ENCODE measurements at regions not wholly inside any gene's neighbourhood (a gene's known extent, or its start where the extent isn't known, plus 50 kb on each side); places are given as distances from the start of the nearest gene placed in this dataset.

- H3K4me2 ChIP-seq = no peak overlapping the region
- 0 out of 3 replicates have a peak, but pooled peaks cover 2% of the 10 kb centered on the region for H3K4me1 ChIP-seq
- H3K9me3 ChIP-seq = no peaks in the 10 kb centered on the region
- ATAC-seq (no peak), FAIRE-seq (no peak), DNase-seq (ENCODE audit: low read depth in 1 of 2, low spot score in 1 of 2) (no peak)
- no peak overlapping the region for H3K27ac ChIP-seq
- WGBS (ENCODE audit: missing lambda C conversion rate) = 78% methylated on average over 3 of the region's 3 CpGs
- CTCF ChIA-PET = no interaction called here
- H3K4me3 ChIP-seq = no peak overlapping the region
- POLR2A ChIA-PET = no interaction called here
- TF ChIP-seq ZC3H11A (IDR thresholded peaks at IDR 0.05) (no peak), CBX8 (IDR thresholded peaks at IDR 0.05) (no peak), EHF (CRISPR knock-in tag; IDR thresholded peaks at IDR 0.05) (no peak), REST (IDR thresholded peaks at IDR 0.05) (no peak), BHLHE40 (IDR thresholded peaks at IDR 0.05; ENCODE audit: low read depth, low read length) (no peak), POLR2A (IDR thresholded peaks at IDR 0.05; ENCODE audit: low read length) (no peak), CTCF (IDR thresholded peaks at IDR 0.05) (no peak), ELK1 (IDR thresholded peaks at IDR 0.05; ENCODE audit: low read depth, low read length) (no peak)
These were observed 229.9 kb upstream of the PITX2 start for GRCh38 chr4:110852793-110853192.

- no peaks in the 10 kb centered on the region for H3K9me3 ChIP-seq
- FAIRE-seq (no peak), ATAC-seq (no peak), DNase-seq (ENCODE audit: low read depth in 1 of 2, low spot score in 1 of 2) (no peak)
- ChIA-PET POLR2A (no interaction called here), CTCF (no interaction called here)
- no peak overlapping the region for H3K4me2 ChIP-seq
- 62% methylated on average over 5 of the region's 5 CpGs for WGBS (ENCODE audit: missing lambda C conversion rate)
- 0 out of 3 replicates have a peak, but pooled peaks cover 2% of the 10 kb centered on the region for H3K4me1 ChIP-seq
- no peak overlapping the region for H3K4me3 ChIP-seq
- TF ChIP-seq RARB (CRISPR knock-in tag; IDR thresholded peaks at IDR 0.05) = no peak
- TF ChIP-seq JUN (IDR thresholded peaks at IDR 0.05) = no peak
- TF ChIP-seq ZNF302 (CRISPR knock-in tag; IDR thresholded peaks at IDR 0.05) = no peak
- no peak for TF ChIP-seq FOSL2 (IDR thresholded peaks at IDR 0.05)
- TF ChIP-seq FOSL2 (CRISPR knock-in tag; IDR thresholded peaks at IDR 0.05) = no peak
- TF ChIP-seq RAD21 (conservative IDR thresholded peaks at IDR 0.05 in 1 of 2, IDR thresholded peaks at IDR 0.05 in 1 of 2) = no peak
- TF ChIP-seq HOXB13 (CRISPR knock-in tag; IDR thresholded peaks at IDR 0.05; ENCODE audit: low read depth) = no peak
- no peak for TF ChIP-seq KDM5A (IDR thresholded peaks at IDR 0.05)
- no peak for TF ChIP-seq JUNB (IDR thresholded peaks at IDR 0.05)
- no peak for TF ChIP-seq ESRRA (IDR thresholded peaks at IDR 0.05; ENCODE audit: borderline replicate concordance, low read length)
- no peak overlapping the region for H3K27ac ChIP-seq
These were observed 230.4 kb upstream of the PITX2 start for GRCh38 chr4:110853242-110853641.

GRCh38 chr4:110854021-110854678 is 231.3 kb upstream of the PITX2 start:
- 18% methylated on average over 6 of the region's 6 CpGs for WGBS (ENCODE audit: missing lambda C conversion rate)
- Histone ChIP-seq H3K4me1 (0 out of 3 replicates have a peak, but pooled peaks cover 2% of the 10 kb centered on the region), H3K4me2 (no peak overlapping the region), H3K9me3 (no peaks in the 10 kb centered on the region), H3K27ac (no peak overlapping the region), H3K4me3 (no peak overlapping the region)
- no peak for ATAC-seq
- CTCF ChIA-PET = no interaction called here
- DNase-seq (ENCODE audit: low read depth in 1 of 2, low spot score in 1 of 2) = peak in 1 of 2 experiments; percentile 2
- FAIRE-seq = no peak
- POLR2A ChIA-PET = no interaction called here
- TF ChIP-seq CBX8 (IDR thresholded peaks at IDR 0.05) (no peak), HMGXB4 (CRISPR knock-in tag; IDR thresholded peaks at IDR 0.05; ENCODE audit: borderline replicate concordance) (no peak), RCOR1 (IDR thresholded peaks at IDR 0.05; ENCODE audit: low read depth, low read length) (no peak), RFX5 (IDR thresholded peaks at IDR 0.05) (no peak), E2F6 (IDR thresholded peaks at IDR 0.05; ENCODE audit: borderline replicate concordance, low read depth) (no peak), RARB (CRISPR knock-in tag; IDR thresholded peaks at IDR 0.05) (no peak), PHF8 (IDR thresholded peaks at IDR 0.05; ENCODE audit: borderline replicate concordance, low read depth) (no peak), CBX2 (IDR thresholded peaks at IDR 0.05; ENCODE audit: borderline replicate concordance, low read depth) (no peak), ZSCAN20 (CRISPR knock-in tag; IDR thresholded peaks at IDR 0.05) (no peak)
